Astrocyte of the spinal cord (primary cell): ENCODE measurements at regions not wholly inside any gene's neighbourhood (a gene's known extent, or its start where the extent isn't known, plus 50 kb on each side); places are given as distances from the start of the nearest gene placed in this dataset.
"Not testable (repeated sequence)": the region's sequence is repeated elsewhere in the genome, so short reads cannot be mapped to it uniquely, and the experiment has no call there.

Experiments
- DNase-seq: peaks from one replicate; pipeline ENCODE4 v3.0.0; 2011; ENCODE audit warnings: low read depth, low spot score
- H3K4me3 ChIP-seq: 2 replicates; pipeline ENCODE4 v1.5.1; 2011; ENCODE audit warnings: low read depth, mild to moderate bottlenecking, low read length, moderate library complexity
- CTCF ChIP-seq: IDR thresholded peaks from 2 replicates; pipeline ENCODE4 v1.5.1; 2012; ENCODE audit warnings: low read depth, mild to moderate bottlenecking, low read length, inconsistent platforms
- in situ Hi-C: cut with HindIII; loops from 2 replicates; pipeline ENCODE4 v1.10.0; 2017; ENCODE audit warnings: low sequenced_read_pairs

DNA sequence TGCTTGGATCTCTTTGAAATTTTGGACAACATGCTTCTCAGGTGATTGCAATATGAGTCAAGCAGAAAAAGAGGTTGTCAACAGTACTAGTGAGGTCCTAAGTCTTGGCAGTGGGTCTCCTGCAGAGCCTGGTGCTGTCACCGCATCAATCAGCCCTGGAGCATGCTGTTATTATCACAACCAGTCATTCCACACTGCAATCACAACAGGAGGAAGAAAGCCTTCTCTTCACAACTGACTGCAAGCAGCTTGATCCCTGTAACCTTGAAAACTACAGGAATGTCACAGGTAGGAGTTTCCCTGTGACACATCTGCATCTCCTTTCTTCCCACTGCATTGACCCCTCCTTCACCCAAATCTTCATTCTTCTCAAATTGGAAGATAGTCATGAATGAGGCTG lies 451.1 kb upstream of the ATP11B start:
- TF ChIP-seq CTCF = no peak
- DNase-seq = no peak
- in situ Hi-C loops = no loop called here
- H3K4me3 ChIP-seq = no peak overlapping the region

DNA sequence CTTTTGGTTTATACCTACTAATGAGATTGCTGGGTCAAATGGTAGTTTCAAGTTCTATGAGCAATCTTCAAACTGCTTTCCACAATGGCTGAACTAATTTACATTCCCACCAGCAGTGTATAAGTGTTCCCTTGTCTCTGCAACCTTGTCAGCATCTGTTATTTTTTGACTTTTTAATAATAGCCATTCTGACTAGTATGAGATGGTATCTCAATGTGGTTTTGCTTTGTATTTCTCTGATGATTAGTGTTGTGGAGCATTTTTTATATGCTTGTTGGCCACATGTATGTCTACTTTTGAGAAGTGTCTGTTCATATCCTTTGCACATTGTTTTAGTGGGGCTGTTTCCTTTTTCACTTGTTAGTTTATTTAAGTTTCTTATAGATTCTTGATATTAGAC lies 449.3 kb upstream of the ATP11B start:
- in situ Hi-C loops, H3K4me3 ChIP-seq: not testable (repeated sequence)
- peak; percentile 16 for DNase-seq

DNA sequence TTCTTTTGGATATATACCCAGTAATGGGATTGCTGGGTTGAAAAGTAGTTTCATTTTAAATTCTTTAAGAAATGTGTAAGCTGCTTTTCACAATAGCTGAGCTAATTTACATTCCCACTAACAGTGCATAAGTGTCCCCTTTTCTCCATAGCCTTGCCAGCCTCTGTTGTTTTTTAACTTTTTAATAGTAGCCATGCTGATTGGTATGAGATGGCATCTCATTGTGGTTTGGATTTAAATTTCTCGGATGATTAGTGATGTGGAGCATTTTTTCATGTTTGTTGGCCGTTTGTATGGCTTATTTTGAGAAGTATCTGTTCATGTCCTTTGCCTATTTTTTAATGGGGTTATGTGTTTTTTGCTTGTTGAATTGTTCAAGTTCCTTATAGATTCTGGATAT lies 444.3 kb upstream of the ATP11B start:
- H3K4me3 ChIP-seq = no peak overlapping the region
- in situ Hi-C loops = no loop called here
- DNase-seq = no peak
- TF ChIP-seq CTCF = no peak

GRCh38 chr3:182349951-182350517 lies 443.3 kb upstream of the ATP11B start:
- TF ChIP-seq CTCF = no peak
- DNase-seq = no peak
- in situ Hi-C loops = no loop called here
- no peak overlapping the region for H3K4me3 ChIP-seq

- no peak for DNase-seq
- H3K4me3 ChIP-seq = no peak overlapping the region
- TF ChIP-seq CTCF = no peak
- in situ Hi-C loops = no loop called here
These were observed 435.4 kb upstream of the ATP11B start for GRCh38 chr3:182357928-182358327.

DNA sequence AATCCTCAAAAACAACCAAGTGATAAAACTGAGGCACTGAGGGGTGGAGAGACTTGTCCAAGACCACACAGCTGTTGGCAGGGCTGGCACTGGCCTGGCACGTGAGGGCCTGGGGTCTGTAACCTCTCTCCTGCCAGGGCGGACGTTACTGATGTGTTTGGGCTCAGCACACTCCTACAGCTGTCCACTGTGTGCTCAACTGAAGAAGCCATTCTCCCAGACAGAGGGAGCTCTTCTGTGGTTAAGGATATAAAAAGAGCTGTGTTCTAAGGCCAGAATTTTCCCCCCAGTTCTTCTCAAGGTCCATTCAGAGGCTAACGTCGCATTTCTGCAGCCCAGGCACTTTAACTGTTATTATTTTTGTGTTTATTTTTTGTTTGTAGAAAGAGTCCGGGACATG lies 429.0 kb upstream of the ATP11B start:
- no peak overlapping the region for H3K4me3 ChIP-seq
- in situ Hi-C loops = no loop called here
- peak; percentile 50 for DNase-seq
- TF ChIP-seq CTCF = peak; percentile 25

DNA sequence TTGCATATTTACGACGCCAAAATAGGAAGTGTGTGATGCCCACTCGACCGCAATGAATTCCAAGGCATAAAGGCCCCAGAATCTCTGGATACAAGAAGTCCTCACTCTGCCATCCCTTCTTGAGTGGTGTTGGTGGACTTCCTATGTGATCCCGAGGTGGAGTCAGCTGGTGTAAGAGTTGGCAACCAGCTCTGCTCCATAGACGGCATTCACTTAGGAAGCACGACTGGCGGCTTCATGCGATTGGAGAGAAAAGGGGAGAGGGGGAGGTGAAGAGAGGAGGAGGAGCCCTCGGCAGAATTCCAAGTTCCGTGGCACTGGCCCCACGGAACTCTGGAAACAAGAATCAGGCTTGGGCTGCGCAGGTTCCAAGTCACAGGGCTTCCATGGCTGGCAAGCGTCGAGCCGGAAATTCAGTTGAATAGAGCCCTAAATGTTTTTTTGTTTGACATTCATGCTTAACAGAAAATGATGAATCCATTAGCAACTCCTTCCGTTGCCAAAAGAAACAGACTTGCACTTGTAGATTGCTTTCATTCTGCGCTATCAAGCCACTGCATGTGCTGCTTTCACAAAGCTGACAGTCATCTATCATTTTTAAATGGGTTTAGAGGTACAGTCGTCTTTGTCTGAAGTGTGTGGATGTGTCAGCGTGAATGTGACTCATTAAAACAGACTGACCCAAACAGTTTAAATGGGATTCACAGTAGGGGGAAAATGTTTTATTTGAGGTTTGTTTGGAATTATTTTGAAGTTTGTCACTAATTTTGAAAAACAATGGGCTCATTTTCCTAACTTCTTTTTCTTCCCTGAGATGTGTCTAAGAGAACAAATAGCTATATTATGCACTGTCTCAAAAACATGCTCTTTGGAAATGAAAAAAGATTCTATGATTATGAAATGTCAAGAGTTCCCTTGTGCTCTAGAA lies 428.3 kb upstream of the ATP11B start:
- TF ChIP-seq CTCF = no peak
- peak overlapping the region; percentile 20 for H3K4me3 ChIP-seq
- peak; percentile 92 for DNase-seq
- in situ Hi-C loops = no loop called here
